CD4-positive, CD25-positive, alpha-beta regulatory T cell (primary cell): ENCODE measurements at regions not wholly inside any gene's neighbourhood (a gene's known extent, or its start where the extent isn't known, plus 50 kb on each side); places are given as distances from the start of the nearest gene placed in this dataset.
"Not testable (repeated sequence)": the region's sequence is repeated elsewhere in the genome, so short reads cannot be mapped to it uniquely, and the experiment has no call there.

Source experiments
- ATAC-seq, 2 donors: fragments of 150-1000 bp; cut with Tn5 transposase; one replicate each; pipeline ENCODE4 v1.10.0; 2021; ENCODE audit warnings: low read depth in 2 of 2, moderate number of reproducible peaks in 2 of 2, moderate library complexity in 1 of 2
- DNase-seq, 3 donors: peaks; one replicate each; pipeline versions ENCODE4 v3.0.0 to v3.0.0-alpha.2; 2012 to 2022; ENCODE audit warnings: mixed read lengths in 1 of 3
- H3K27ac ChIP-seq: one replicate; pipeline ENCODE4 v1.7.0; 2013; ENCODE audit warnings: mild to moderate bottlenecking, low read length; ENCODE audit not compliant: insufficient read depth, poor library complexity, severe bottlenecking
- H3K27me3 ChIP-seq: one replicate; pipeline ENCODE4 v1.7.0; 2013; ENCODE audit warnings: low read length; ENCODE audit not compliant: control insufficient read depth, insufficient read depth
- H3K36me3 ChIP-seq: one replicate; pipeline ENCODE4 v1.7.0; 2013; ENCODE audit warnings: mild to moderate bottlenecking, low read length, moderate library complexity; ENCODE audit not compliant: control insufficient read depth, insufficient read depth
- H3K4me1 ChIP-seq: 2 replicates; pipeline ENCODE4 v1.7.0; 2013; ENCODE audit warnings: mild to moderate bottlenecking, low read length; ENCODE audit not compliant: insufficient read depth, control insufficient read depth, poor library complexity, severe bottlenecking
- H3K4me3 ChIP-seq: one replicate; pipeline ENCODE4 v1.7.0; 2013; ENCODE audit warnings: low read depth, mild to moderate bottlenecking, low read length, moderate library complexity
- H3K9me3 ChIP-seq, 2 experiments: 1 replicate in 1 of 2; 2 replicates in 1 of 2; pipeline ENCODE4 v1.7.0; 2013; ENCODE audit warnings: low read length in 2 of 2, mild to moderate bottlenecking in 1 of 2, moderate library complexity in 1 of 2; ENCODE audit not compliant: control insufficient read depth in 2 of 2
- H3K27ac Mint-ChIP-seq, 3 donors: one replicate each; pipeline ENCODE4 v1.8.0; 2020 to 2022; ENCODE audit warnings: mild to moderate bottlenecking in 3 of 3, mixed read lengths in 3 of 3, moderate library complexity in 2 of 3
- H3K27me3 Mint-ChIP-seq: one replicate; pipeline ENCODE4 v1.8.0; 2022; ENCODE audit warnings: mild to moderate bottlenecking, mixed read lengths
- H3K36me3 Mint-ChIP-seq: one replicate; pipeline ENCODE4 v1.8.0; 2020; ENCODE audit warnings: mixed read lengths
- H3K4me1 Mint-ChIP-seq, 4 donors: one replicate each; pipeline ENCODE4 v1.8.0; 2020 to 2022; ENCODE audit warnings: mixed read lengths in 4 of 4, mild to moderate bottlenecking in 1 of 4
- H3K4me3 Mint-ChIP-seq, 4 donors: one replicate each; pipeline ENCODE4 v1.8.0; 2020 to 2022; ENCODE audit warnings: mild to moderate bottlenecking in 4 of 4, mixed read lengths in 4 of 4, moderate library complexity in 3 of 4
- H3K9me3 Mint-ChIP-seq, 7 donors: one replicate each; pipeline ENCODE4 v1.8.0; 2020 to 2022; ENCODE audit warnings: mixed read lengths in 7 of 7, mild to moderate bottlenecking in 3 of 7, moderate library complexity in 2 of 7

- DNase-seq: no peak
- Histone ChIP-seq H3K4me1 (no peaks in the 10 kb centered on the region), H3K27me3 (no peaks in the 10 kb centered on the region), H3K9me3 (no peaks in the 10 kb centered on the region), H3K4me3 (no peak overlapping the region), H3K36me3 (no peaks in the 10 kb centered on the region), H3K27ac (no peak overlapping the region)
- Mint-ChIP-seq H3K27ac (no peak overlapping the region), H3K4me3 (no peak overlapping the region), H3K9me3 (peaks cover 0 to 11% (median 8%) of the 10 kb centered on the region in 7 donors), H3K36me3 (no peaks in the 10 kb centered on the region), H3K4me1 (no peaks in the 10 kb centered on the region), H3K27me3 (no peaks in the 10 kb centered on the region)
- no peak for ATAC-seq
These were observed 1651.5 kb downstream of the EFNA5 start for GRCh38 chr5:106019261-106019660.

- Mint-ChIP-seq H3K27me3 (no peaks in the 10 kb centered on the region), H3K4me3 (no peak overlapping the region), H3K9me3 (peaks cover 0 to 12% (median 8%) of the 10 kb centered on the region in 7 donors), H3K27ac (no peak overlapping the region), H3K4me1 (no peaks in the 10 kb centered on the region), H3K36me3 (no peaks in the 10 kb centered on the region)
- Histone ChIP-seq H3K27me3 (no peaks in the 10 kb centered on the region), H3K27ac (no peak overlapping the region), H3K4me3 (no peak overlapping the region), H3K9me3 (no peaks in the 10 kb centered on the region), H3K36me3 (no peaks in the 10 kb centered on the region), H3K4me1 (no peaks in the 10 kb centered on the region)
- DNase-seq (no peak), ATAC-seq (no peak)
These were observed 1653.4 kb downstream of the EFNA5 start for GRCh38 chr5:106017243-106017857.

- Mint-ChIP-seq H3K27ac (no peak overlapping the region), H3K9me3 (peaks cover 5 to 15% (median 11%) of the 10 kb centered on the region in 7 donors), H3K4me3 (no peak overlapping the region), H3K27me3 (no peaks in the 10 kb centered on the region), H3K36me3 (no peaks in the 10 kb centered on the region), H3K4me1 (no peaks in the 10 kb centered on the region)
- Histone ChIP-seq H3K4me3 (no peak overlapping the region), H3K27me3 (no peaks in the 10 kb centered on the region), H3K4me1 (no peaks in the 10 kb centered on the region), H3K27ac (no peak overlapping the region), H3K36me3 (no peaks in the 10 kb centered on the region), H3K9me3 (no peaks in the 10 kb centered on the region)
- DNase-seq (no peak), ATAC-seq (no peak)
These were observed 1656.5 kb downstream of the EFNA5 start for GRCh38 chr5:106014262-106014661.

GRCh38 chr5:106006242-106006641, 1664.5 kb downstream of the EFNA5 start:
- Mint-ChIP-seq H3K4me3 (no peak overlapping the region), H3K27me3 (no peaks in the 10 kb centered on the region), H3K27ac (no peak overlapping the region), H3K9me3 (peaks cover 2 to 29% (median 11%) of the 10 kb centered on the region in 7 donors), H3K4me1 (no peaks in the 10 kb centered on the region), H3K36me3 (no peaks in the 10 kb centered on the region)
- Histone ChIP-seq H3K9me3 (peaks cover 3 to 6% of the 10 kb centered on the region in 2 experiments), H3K27ac (no peak overlapping the region), H3K27me3 (no peaks in the 10 kb centered on the region), H3K4me3 (no peak overlapping the region), H3K4me1 (no peaks in the 10 kb centered on the region), H3K36me3 (no peaks in the 10 kb centered on the region)
- ATAC-seq: no peak
- no peak for DNase-seq

GRCh38 chr5:105998991-105999390, 1671.7 kb downstream of the EFNA5 start:
- H3K36me3 ChIP-seq, DNase-seq, H3K36me3 Mint-ChIP-seq, H3K4me1 Mint-ChIP-seq, H3K27ac Mint-ChIP-seq, H3K27ac ChIP-seq, H3K9me3 ChIP-seq, ATAC-seq, H3K27me3 Mint-ChIP-seq, H3K4me3 ChIP-seq, H3K27me3 ChIP-seq, H3K4me1 ChIP-seq, H3K4me3 Mint-ChIP-seq: not testable (repeated sequence)
- H3K9me3 Mint-ChIP-seq: peaks cover 3 to 37% (median 8%) of the 10 kb centered on the region in 7 donors

- no peaks in the 10 kb centered on the region for H3K36me3 ChIP-seq
- ATAC-seq: no peak
These were observed 1677.7 kb downstream of the EFNA5 start for GRCh38 chr5:105993027-105993426.

GRCh38 chr5:105982526-105982925, 1688.2 kb downstream of the EFNA5 start:
- Histone ChIP-seq H3K4me1 (no peaks in the 10 kb centered on the region), H3K4me3 (no peak overlapping the region), H3K27me3 (no peaks in the 10 kb centered on the region), H3K27ac (no peak overlapping the region), H3K36me3 (no peaks in the 10 kb centered on the region), H3K9me3 (no peaks in the 10 kb centered on the region)
- ATAC-seq: no peak
- Mint-ChIP-seq H3K9me3 (peaks cover 2 to 15% (median 3%) of the 10 kb centered on the region in 7 donors), H3K36me3 (no peaks in the 10 kb centered on the region), H3K4me1 (no peaks in the 10 kb centered on the region), H3K27me3 (no peaks in the 10 kb centered on the region), H3K27ac (no peak overlapping the region), H3K4me3 (no peak overlapping the region)
- no peak for DNase-seq

More at GRCh38 chr5:105993027-105993426, 1677.7 kb downstream of the EFNA5 start:
- H3K4me1 ChIP-seq: no peaks in the 10 kb centered on the region
- H3K4me3 Mint-ChIP-seq: no peak overlapping the region
- no peaks in the 10 kb centered on the region for H3K36me3 Mint-ChIP-seq
- H3K27me3 Mint-ChIP-seq: no peaks in the 10 kb centered on the region
- peaks cover 2 to 8% of the 10 kb centered on the region in 2 experiments for H3K9me3 ChIP-seq
- H3K4me1 Mint-ChIP-seq: no peaks in the 10 kb centered on the region
- no peaks in the 10 kb centered on the region for H3K27me3 ChIP-seq
- no peak for DNase-seq
- H3K27ac ChIP-seq: no peak overlapping the region
- no peak overlapping the region for H3K4me3 ChIP-seq
- H3K27ac Mint-ChIP-seq: no peak overlapping the region
- peaks cover 0 to 13% (median 5%) of the 10 kb centered on the region in 7 donors for H3K9me3 Mint-ChIP-seq

GRCh38 chr5:105978011-105978410, 1692.7 kb downstream of the EFNA5 start:
- H3K27me3 Mint-ChIP-seq: no peaks in the 10 kb centered on the region
- DNase-seq: no peak
- ATAC-seq: no peak
- H3K27me3 ChIP-seq: no peaks in the 10 kb centered on the region
- H3K4me3 ChIP-seq: no peak overlapping the region
- no peaks in the 10 kb centered on the region for H3K4me1 ChIP-seq
- no peaks in the 10 kb centered on the region for H3K4me1 Mint-ChIP-seq
- no peak overlapping the region for H3K27ac ChIP-seq
- peaks cover 0 to 10% (median 4%) of the 10 kb centered on the region in 7 donors for H3K9me3 Mint-ChIP-seq
- H3K36me3 ChIP-seq: no peaks in the 10 kb centered on the region
- no peaks in the 10 kb centered on the region for H3K9me3 ChIP-seq
- H3K4me3 Mint-ChIP-seq: no peak overlapping the region
- no peak overlapping the region for H3K27ac Mint-ChIP-seq
- no peaks in the 10 kb centered on the region for H3K36me3 Mint-ChIP-seq
